CMK (cell line): ENCODE measurements at regions not wholly inside any gene's neighbourhood (a gene's known extent, or its start where the extent isn't known, plus 50 kb on each side); places are given as distances from the start of the nearest gene placed in this dataset.
"Not testable (repeated sequence)": the region's sequence is repeated elsewhere in the genome, so short reads cannot be mapped to it uniquely, and the experiment has no call there.

ENCODE experiments used
- DNase-seq: peaks from one replicate; pipeline ENCODE4 v3.0.0-alpha.2; 2010; ENCODE audit warnings: low read depth

DNA sequence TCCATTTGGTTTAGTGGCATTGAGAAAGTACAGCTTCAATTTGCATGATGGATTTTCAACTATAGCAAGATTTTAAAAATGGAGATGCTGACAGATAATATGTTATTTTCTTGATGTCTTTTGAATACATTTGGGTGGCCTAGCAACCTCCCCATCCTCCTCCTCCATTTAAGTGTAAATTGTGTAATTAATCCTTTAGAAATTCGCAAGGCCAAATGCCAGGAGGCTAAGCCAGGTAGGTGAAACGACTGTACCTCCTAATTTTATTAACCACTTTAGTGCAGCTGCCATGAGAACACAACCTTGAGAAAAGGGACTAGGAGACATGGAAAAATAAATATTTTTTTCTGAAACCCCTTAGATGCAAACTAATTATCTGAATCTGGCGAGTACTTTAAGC is 248.8 kb downstream of the MRPS30 start:
- DNase-seq, result no peak

DNA sequence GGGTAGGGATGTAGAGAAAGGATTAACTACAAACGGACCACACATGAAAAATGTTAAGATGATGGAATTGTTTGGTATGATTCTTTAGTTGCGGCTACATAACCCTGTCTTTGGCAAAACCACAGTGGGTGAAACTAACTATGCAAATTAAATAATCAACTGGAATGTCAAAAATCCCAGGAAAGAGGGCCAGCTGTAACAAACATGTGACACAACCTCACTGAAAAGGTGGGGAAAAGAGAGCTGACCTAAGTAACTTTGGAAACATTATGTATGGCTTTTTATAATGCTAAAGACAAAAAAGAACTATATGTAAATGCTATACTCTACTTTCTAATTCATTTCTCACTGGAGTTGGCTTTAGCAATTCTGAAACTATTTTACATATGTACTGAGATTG is 252.0 kb downstream of the MRPS30 start:
- no peak for DNase-seq

DNA sequence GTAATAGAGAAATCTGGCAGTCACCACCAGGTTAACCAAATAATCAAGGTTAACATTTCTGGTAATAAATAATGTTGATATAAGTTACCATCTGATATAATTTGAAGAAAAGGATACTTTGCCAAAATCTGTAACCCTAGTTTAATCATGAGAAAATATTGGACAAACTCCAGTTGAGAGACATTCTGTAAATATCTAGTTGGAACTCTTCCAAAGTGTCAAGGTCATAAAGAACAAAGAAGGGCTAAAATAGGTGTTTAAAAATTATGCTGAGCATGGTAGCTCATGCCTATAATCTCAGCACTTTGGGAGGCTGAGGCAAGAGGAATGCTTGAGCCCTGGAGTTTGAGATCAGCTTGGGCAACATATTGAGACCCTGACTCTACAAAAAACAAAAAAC is 253.3 kb downstream of the MRPS30 start:
- no peak for DNase-seq

DNA sequence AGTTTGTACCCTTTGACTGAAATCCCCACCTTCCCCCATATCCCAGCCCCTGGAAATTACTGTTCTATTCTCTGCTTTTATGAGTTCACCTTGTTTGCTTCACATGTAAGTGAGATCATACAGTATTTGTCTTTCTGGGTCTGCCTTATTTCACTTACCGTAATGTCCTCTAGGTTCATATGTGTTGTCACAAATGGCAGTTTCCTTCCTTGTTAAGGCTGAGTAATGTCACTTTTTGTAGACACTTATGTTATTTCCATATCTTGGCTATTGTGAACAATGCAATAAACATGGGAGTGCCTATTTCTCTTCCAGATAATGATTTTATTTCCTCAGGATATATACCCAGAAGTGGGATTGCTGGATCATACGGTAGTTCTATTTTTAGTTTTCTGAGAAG is 272.3 kb downstream of the MRPS30 start:
- no peak for DNase-seq

DNA sequence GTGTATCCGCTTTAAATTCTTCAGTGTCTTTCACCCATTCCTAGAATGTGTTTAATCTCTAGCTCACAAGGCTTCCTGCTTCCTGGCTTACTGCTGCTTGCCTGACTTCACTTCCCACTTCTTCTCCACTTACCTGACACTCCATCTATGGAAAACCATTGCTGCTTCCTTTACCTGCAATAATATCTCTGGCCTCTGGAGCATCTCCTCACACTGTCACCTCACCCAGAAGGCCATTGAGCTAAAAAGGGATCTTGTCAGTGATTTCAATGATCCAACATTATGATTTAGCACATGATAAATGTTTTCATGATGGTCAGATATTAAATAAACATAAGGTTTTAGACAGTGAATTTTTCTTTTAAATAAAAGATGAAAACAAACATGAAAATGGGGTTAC is 281.1 kb downstream of the MRPS30 start:
- DNase-seq, result peak; percentile 65

DNA sequence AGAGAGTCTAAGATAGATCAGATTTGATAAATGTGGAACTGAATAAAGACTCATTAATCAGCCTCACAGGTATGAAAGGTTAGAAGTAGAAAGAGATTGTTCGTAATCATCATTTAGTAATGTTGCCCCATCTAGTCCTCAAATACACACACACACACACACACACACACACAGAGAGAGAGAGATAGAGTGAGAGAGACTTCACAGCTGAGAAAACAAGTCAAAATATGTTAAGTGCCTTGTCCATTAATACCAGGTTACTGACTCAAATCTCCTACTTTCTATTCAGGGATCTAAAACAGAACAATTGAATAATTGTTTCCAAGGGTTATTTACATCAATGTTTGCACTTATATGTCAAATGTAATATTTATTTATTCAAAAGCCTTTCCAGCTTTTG is 284.6 kb downstream of the MRPS30 start:
- no peak for DNase-seq

DNA sequence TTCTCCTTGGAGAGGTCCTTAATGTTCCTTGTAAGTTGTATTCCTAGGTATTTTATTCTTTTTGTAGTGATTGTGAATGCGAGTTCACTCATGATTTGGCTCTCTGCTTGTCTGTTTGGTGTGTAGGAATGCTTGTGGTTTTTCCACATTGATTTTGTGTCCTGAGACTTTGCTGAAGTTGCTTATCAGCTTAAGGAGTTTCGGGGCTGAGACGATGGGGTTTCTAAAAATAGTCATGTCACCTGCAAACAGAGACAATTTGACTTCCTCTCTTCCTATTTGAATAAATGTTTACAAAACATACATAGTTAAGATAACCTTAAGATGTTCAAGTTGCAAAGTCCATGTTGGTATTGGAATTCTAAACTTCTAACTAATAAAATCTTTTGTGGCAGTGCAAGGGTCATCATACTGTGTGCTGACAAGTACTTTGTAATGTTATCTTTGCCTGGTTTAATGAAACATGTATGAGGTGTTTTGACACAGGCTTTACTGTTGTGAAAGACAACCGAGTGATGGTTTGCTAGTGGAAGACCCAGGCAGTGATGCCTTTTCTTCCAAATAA is 286.2 kb downstream of the MRPS30 start:
- DNase-seq, result no peak

DNA sequence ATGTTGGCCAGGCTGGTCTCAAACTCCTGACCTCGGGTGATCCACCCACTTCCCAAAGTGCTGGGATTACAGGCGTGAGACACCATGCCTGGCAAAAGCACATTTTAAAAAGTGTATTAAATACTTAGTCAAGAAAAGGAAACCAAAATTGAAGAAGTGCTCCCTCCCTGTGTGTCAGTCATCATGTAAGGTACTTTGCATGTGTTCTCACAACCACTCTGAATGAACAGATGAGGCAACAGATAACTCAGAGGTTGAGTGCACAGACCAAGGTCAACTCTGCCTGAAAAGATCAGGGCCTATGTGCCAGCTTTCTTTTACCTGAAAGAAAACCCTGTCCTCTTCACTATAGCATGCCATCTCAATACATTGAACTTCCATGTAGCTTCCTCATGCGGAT is 289.7 kb downstream of the MRPS30 start:
- no peak for DNase-seq

DNA sequence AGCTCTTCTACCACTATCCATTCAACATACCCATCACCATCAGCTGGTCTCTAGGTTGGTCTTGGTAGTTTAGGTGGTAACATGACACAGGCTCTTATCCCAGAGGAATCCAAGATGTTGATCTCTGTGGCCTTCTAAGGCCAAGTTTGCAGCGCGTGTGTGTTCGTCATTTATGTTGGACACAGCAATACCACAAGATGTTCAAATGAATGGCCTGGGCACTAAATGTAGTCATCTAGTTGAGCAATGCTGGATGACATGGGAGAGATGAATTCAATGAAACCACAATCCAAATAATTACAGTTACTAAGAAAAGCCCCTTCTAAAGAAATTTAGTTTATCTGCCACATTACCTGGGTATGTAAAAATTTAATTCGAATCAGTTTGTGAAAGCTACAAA is 292.4 kb downstream of the MRPS30 start:
- DNase-seq, result no peak

DNA sequence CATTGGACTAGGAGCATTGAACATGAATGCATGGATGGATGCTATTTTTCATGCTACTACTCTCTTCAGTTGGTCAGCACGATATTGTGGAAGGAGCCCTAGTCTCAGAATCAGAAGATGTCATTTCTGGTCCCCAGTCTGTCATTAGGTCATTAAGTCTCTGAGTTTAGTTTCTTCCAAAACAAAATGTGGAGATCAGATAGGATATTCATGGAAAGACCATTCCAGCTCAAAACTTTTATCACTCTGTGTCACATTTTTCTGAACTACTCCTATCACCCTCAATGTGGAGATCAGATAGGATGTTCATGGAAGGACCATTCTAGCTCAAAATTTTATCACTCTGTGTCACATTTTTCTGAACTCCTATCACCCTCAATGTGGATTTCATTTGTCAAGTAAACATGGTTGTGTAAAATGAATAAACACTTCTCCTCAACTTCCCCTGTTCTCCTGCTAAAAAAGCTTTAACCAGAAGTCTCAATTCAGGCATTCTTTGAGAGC is 296.8 kb downstream of the MRPS30 start:
- DNase-seq, result peak; percentile 95

DNA sequence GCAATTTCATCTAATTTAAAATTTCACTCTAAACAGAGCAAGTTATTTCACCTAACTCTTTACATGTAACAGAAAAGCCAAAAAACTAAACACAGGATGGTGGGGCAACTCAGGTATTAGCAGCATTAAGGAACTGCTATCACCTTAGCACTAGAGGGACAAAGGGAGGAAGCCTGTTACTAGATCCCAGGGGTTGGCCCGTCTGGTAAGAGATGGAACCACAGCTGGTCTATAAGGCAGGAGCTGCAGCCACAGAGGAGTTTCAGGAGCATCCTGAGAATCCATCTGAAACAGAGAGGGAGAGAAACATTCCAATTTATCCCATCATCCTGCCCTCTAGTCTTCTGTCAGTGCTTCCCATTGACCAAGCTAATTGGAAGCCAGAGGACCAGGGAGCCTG is 300.3 kb downstream of the MRPS30 start:
- DNase-seq, result no peak

DNA sequence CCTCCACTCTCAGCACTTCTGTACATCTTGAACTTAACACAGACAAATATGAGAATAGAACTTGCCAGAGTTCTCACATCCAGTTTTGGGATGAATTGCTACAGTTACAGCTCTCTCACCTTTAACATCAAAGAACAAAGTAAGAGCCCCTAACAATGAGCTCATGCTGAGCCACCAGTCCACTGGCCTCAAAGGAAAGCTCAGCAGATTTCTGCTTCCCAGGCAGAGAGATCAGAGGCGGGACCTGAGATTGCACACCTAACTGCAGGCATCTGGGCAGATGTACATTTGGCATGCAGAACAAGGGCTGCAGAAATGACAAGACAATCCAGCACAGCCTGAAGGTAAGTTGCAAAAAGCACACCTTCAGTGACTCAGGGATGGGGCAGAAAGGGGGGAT is 300.9 kb downstream of the MRPS30 start:
- DNase-seq, result no peak

DNA sequence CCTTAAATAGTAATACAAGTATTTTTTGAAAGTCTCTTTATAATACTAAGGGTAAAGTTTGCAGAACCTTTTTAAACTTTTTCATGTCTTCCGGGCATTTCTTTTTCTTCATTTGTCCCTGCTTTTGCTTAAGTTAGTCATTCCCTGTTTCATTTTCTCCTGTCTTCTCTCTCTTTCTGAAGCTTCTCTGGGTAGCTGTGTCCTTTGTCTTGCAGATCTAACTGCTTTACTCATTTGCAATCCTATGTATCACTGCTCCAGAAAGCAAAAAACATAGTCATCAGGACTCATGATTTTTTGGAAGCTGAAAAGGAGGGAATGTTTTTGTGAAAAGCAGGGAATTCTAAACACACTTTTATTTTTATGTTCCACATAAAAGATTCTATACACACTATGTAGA is 301.7 kb downstream of the MRPS30 start:
- DNase-seq, result no peak

DNA sequence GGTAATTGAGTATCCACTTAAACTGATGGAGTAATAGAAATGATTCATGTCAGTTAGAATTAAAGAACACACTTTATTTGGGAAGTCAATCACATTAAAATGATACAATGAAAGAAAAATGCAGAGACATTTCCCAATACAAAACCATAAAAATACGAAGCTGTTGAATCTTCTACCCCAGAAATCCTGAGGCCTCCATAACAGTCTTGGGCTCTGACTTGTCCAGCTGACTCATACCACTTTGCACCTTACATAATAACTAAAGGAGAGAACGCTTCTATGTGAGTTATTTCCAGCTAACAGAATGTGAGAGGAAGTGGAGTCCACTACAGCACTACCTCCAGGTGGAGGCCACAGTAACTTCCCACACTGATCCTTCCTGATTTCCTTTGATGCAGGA is 305.0 kb downstream of the MRPS30 start:
- no peak for DNase-seq

DNA sequence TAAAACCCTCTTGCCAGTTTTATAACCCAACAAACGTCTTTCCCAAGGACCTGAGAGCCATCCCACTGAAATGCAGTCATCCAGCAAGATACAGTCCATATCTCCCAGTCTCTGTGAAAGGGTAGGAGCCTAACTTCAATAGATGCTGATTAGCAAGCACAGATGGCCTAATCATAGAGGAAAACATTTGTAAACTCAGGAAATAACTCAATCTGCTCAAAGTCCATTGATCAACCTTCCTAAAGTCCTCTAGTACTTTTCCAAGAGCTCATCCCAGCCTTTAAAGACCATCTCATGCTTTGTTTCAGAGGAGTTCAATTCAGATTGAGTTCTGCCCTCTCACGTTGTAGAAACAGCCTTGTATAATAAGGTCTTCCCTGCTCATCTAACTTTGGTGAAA is 324.2 kb downstream of the MRPS30 start:
- DNase-seq, result no peak

DNA sequence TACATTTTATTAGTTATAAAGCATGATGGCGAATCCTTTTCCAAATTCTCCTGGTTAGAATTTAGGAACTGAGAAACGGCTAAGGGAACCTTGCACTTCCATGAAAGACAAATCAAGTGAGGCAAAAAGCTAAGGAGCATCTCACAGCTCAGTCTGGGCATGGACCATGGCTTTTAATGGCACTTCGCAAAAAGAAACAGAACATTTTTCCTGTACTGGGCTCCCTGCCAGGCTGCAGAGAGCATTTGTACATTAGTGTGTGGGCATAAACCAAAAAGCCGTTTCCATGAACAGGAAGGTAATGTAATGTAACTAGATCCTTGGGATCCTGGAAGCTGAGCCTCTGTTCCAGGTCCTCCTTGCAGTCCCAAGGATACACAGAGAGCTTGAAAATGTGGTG is 354.2 kb downstream of the MRPS30 start:
- DNase-seq, result no peak

DNA sequence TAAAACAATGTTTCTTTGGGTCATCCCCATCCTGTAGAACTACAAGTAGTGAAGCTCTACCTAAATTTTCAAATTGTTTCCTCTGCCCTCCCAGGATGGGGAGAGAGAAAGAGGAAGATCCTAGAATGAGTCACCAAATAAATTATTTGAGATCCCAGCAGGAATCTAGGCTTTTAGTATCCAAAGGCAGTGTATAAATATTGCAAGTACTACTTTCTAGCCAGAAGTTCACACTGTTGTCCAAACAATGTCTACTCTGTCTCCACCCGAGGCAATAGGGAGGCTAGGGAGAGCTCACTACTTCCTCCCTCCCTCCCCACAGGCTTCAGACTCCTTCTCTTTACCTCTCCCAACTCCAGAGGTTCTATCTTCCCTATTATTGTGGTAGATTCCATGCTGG is 362.8 kb downstream of the MRPS30 start:
- no peak for DNase-seq

DNA sequence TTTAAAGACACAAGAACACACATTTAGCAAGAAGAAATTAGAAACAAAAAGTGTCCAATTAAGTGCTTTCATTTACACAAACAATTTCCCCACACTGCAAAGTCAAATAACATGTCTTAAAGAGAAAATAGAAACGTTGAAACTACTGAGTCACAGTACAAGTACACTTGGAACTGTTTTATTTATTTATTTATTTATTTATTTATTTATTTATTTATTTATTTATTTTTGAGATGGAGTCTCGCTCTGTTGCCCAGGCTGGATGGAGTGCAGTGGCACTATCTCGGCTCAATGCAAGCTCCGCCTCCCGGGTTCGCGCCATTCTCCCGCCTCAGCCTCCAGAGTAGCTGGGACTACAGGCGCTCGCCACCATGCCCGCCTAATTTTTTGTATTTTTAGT is 363.9 kb downstream of the MRPS30 start:
- not testable (repeated sequence) for DNase-seq

DNA sequence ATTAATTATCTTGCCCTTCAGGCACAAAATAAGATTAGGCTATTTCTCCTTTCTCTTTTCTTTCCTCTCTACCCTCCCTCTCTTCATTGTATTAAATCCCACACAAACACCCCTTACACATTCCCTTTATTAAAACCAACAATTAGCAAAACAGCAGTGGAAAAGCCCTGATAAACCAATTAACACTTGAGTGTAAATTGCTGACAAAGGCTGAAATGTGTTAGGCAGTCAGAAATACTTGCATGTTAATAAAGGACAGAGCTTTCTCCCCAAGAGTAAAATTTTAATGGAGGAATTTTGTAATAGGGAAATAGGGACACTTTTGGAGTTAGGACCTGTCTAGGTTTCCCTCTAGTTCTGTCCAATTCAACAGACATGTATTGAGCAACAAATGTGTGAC is 370.9 kb downstream of the MRPS30 start:
- no peak for DNase-seq

DNA sequence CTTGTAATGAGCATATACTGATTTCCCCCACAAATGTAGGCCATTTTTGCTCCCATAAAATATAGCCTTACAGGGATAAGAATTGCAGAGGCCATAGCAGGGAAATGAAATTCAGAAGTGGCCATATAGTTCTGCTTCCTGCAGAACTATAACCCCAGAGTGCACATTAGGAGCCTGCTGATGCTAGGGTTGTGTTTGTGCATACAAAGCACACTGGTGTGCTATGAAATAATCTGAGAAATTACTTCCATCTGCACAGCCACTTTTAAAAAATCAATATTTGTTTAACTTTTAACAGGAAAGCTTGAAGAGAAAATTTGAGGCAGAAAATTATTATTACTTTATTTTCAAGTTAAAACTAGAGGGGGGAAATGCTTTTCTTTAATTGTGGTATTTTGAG is 380.3 kb downstream of the MRPS30 start:
- DNase-seq, result no peak

DNA sequence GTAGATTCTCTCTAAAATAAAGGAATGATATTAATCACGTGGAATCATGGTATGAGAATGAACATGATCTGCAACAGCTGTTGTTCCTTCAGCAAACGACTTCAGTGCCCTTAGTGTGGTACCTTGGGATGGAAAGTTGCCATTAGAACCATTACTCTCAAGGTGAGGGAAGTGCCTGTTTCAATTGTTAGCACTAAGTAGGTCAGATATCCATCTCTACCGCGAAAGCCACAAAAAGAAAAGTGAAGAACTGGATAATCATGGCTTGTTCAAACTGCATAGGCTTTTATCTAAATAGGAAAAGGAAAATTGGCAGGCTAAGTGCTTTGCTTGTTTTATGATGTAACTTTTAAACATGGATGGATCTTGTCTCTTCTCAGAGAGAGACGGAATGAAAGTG is 380.7 kb downstream of the MRPS30 start:
- peak; percentile 63 for DNase-seq

DNA sequence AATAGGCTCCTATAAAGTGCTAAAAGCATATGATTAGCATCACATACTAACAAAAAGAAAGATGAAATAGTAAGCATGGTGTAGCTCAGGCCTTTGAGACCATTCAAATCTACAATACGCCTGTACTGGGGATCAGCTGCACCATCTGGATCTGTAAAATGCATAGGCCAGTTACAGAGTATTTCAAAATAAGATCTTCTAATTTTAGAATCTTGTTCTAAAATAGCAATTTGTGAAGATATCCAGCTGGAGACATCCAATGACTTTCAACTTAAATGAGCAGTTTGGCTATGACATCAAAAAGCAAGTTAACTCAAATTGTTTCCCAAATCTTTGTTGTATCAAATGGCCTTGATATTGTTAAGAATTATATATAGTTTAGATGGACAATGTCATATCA is 386.3 kb downstream of the MRPS30 start:
- DNase-seq, result no peak
